HepG2 (cell line): ENCODE measurements at regions not wholly inside any gene's neighbourhood (a gene's known extent, or its start where the extent isn't known, plus 50 kb on each side); places are given as distances from the start of the nearest gene placed in this dataset.

Experiments
- ATAC-seq: fragments of 200-7000 bp; cut with Tn5 transposase; 3 replicates; pipeline ENCODE4 v1.9.1; 2020; ENCODE audit warnings: mild to moderate bottlenecking, moderate library complexity
- BruUV-seq: library from RNA; stranded (reverse); fragments of 400-500 nt; replicated peaks from 2 replicates; lab custom pipeline; 2021; lab: Mats Ljungman, UMichigan
- CTCF ChIA-PET: fragments of 300-600 bp; formaldehyde crosslinking; extraction: SDS; loops from one replicate; lab custom pipeline; 2021; ENCODE audit warnings: low total read pairs, inconsistent platforms, low intra/inter-chr PET ratio; lab: Yijun Ruan, JAX
- POLR2A ChIA-PET: fragments of 350-600 bp; sonication (Branson Sonifier 250); formaldehyde crosslinking; loops from one replicate; lab custom pipeline; 2020; ENCODE audit warnings: antibody characterized with exemption, inconsistent platforms; lab: Yijun Ruan, JAX
- DNase-seq: peaks from one replicate; pipeline ENCODE4 v3.0.0-alpha.2; 2015; ENCODE audit warnings: low spot score
- FAIRE-seq: peaks from 3 replicates; lab custom pipeline; 2011; peaks lifted over from hg19 to GRCh38; lab: Jason Lieb, UNC
- H2AFZ ChIP-seq: one replicate; pipeline ENCODE4 v1.6.1; 2011; ENCODE audit warnings: low read length, inconsistent platforms
- H3K27ac ChIP-seq: fragments of 300-600 bp; 3 replicates; pipeline ENCODE4 v1.8.0; 2011; ENCODE audit warnings: mixed run types, mild to moderate bottlenecking, mixed read lengths, low read length, inconsistent platforms; ENCODE audit not compliant: insufficient read depth; ENCODE audit errors: extremely low read length
- H3K27me3 ChIP-seq, 2 experiments: fragments of 200-600 bp in 1 of 2; 2 replicates in 1 of 2; 3 replicates in 1 of 2; pipeline versions ENCODE4 v1.6.0 to v1.8.0; 2011; ENCODE audit warnings: low read length in 2 of 2, mild to moderate bottlenecking in 2 of 2, moderate library complexity in 2 of 2, inconsistent platforms in 1 of 2; ENCODE audit not compliant: insufficient read depth in 2 of 2, control insufficient read depth in 1 of 2
- H3K36me3 ChIP-seq, 2 experiments: fragments of 200-600 bp in 1 of 2; replicated peaks in 1 of 2; 2 replicates in 1 of 2; 3 replicates in 1 of 2; pipeline versions ENCODE4 v1.5.1 to v1.8.0; 2011; ENCODE audit warnings: low read length in 2 of 2, inconsistent platforms in 1 of 2; ENCODE audit not compliant: insufficient read depth in 2 of 2, control insufficient read depth in 1 of 2
- H3K4me1 ChIP-seq: 2 replicates; pipeline ENCODE4 v1.5.1; 2012; ENCODE audit warnings: low read length, inconsistent platforms; ENCODE audit not compliant: insufficient read depth
- H3K4me2 ChIP-seq: 2 replicates; pipeline ENCODE4 v1.6.0; 2011; ENCODE audit warnings: low read depth, low read length, inconsistent platforms
- H3K4me3 ChIP-seq, 3 experiments: fragments of 200-600 bp in 1 of 3; sonication (generic), shearing (Covaris generic) in 1 of 3; replicated peaks in 1 of 3; 2 replicates each; pipeline ENCODE4 v1.5.1; 2011 to 2016; ENCODE audit warnings: low read length in 3 of 3, inconsistent platforms in 2 of 3, low read depth in 2 of 3, mild to moderate bottlenecking in 2 of 3, control low read depth in 1 of 3, mixed read lengths in 1 of 3; ENCODE audit not compliant: insufficient read depth in 1 of 3
- H3K79me2 ChIP-seq: one replicate; pipeline ENCODE4 v1.6.1; 2011; ENCODE audit warnings: low read length, inconsistent platforms; ENCODE audit not compliant: insufficient read depth
- H3K9ac ChIP-seq: 2 replicates; pipeline ENCODE4 v1.6.0; 2011; ENCODE audit warnings: mild to moderate bottlenecking, low read depth, low read length, inconsistent platforms; ENCODE audit not compliant: insufficient read depth
- H3K9me3 ChIP-seq: 2 replicates; pipeline ENCODE4 v1.5.1; 2012; ENCODE audit warnings: mild to moderate bottlenecking, low read length
- H4K20me1 ChIP-seq: 2 replicates; pipeline ENCODE4 v1.6.0; 2011; ENCODE audit warnings: inconsistent platforms, mild to moderate bottlenecking, low read length, moderate library complexity; ENCODE audit not compliant: insufficient read depth
- AKAP8 ChIP-seq: sonication (generic); formaldehyde crosslinking; IDR thresholded peaks from 2 replicates; pipeline ENCODE4 v1.5.1; 2020; ENCODE audit warnings: mild to moderate bottlenecking, missing genetic modification reagents
- KDM4B ChIP-seq: sonication (generic); formaldehyde crosslinking; IDR thresholded peaks from 2 replicates; pipeline ENCODE4 v1.4.0; 2020; ENCODE audit warnings: missing genetic modification reagents
- NFIC ChIP-seq: IDR thresholded peaks from 2 replicates; pipeline ENCODE4 v1.6.1; 2012; ENCODE audit warnings: mild to moderate bottlenecking, low read length, inconsistent platforms
- SP5 ChIP-seq: IDR thresholded peaks from 2 replicates; pipeline ENCODE4 v1.6.1; 2016; ENCODE audit warnings: low read depth, borderline replicate concordance
- YEATS2 ChIP-seq: sonication (generic); formaldehyde crosslinking; IDR thresholded peaks from 2 replicates; pipeline ENCODE4 v1.4.0; 2020; ENCODE audit warnings: missing genetic modification reagents, borderline replicate concordance
- ZBTB37 ChIP-seq: sonication (generic); formaldehyde crosslinking; IDR thresholded peaks from 2 replicates; pipeline ENCODE4 v1.4.0; 2020; ENCODE audit warnings: mild to moderate bottlenecking, missing genetic modification reagents
- ZKSCAN8 ChIP-seq: IDR thresholded peaks from 2 replicates; pipeline ENCODE4 v1.6.1; 2016; ENCODE audit warnings: borderline replicate concordance, missing genetic modification reagents, missing compliant biosample characterization
- ZNF256 ChIP-seq: sonication (generic); formaldehyde crosslinking; conservative IDR thresholded peaks from 2 replicates; pipeline ENCODE4 v1.4.0; 2020; ENCODE audit warnings: missing genetic modification reagents
- ZNF512B ChIP-seq: sonication (generic); formaldehyde crosslinking; IDR thresholded peaks from 2 replicates; pipeline ENCODE4 v1.5.1; 2020; ENCODE audit warnings: missing genetic modification reagents, mild to moderate bottlenecking, borderline replicate concordance
- in situ Hi-C: cut with HindIII; loops from 2 replicates; pipeline ENCODE4 v1.10.0; 2017; ENCODE audit warnings: low pct_unique_long_range_greater_than_20kb; ENCODE audit not compliant: extremely low pct_ligation_motif_present
- intact Hi-C: fragments of 100-400 bp; cut with micrococcal nuclease; formaldehyde crosslinking; loops from one replicate; pipeline ENCODE4 v1.10.0; 2022; ENCODE audit not compliant: unreplicated experiment
- TF ChIP-seq, protein P1 (sequence below): sonication (generic); formaldehyde crosslinking; IDR thresholded peaks from 2 replicates; pipeline ENCODE4 v1.4.0; 2020; ENCODE audit warnings: low read depth, missing genetic modification reagents
- TF ChIP-seq, protein P2 (sequence below): sonication (generic); formaldehyde crosslinking; IDR thresholded peaks from 2 replicates; pipeline ENCODE4 v1.4.0; 2020; ENCODE audit warnings: missing genetic modification reagents
- TF ChIP-seq, protein P3 (sequence below): sonication (generic); formaldehyde crosslinking; IDR thresholded peaks from 2 replicates; pipeline ENCODE4 v1.9.0; 2021; ENCODE audit warnings: missing genetic modification reagents, mild to moderate bottlenecking, borderline replicate concordance

- TF ChIP-seq, protein P1, sequence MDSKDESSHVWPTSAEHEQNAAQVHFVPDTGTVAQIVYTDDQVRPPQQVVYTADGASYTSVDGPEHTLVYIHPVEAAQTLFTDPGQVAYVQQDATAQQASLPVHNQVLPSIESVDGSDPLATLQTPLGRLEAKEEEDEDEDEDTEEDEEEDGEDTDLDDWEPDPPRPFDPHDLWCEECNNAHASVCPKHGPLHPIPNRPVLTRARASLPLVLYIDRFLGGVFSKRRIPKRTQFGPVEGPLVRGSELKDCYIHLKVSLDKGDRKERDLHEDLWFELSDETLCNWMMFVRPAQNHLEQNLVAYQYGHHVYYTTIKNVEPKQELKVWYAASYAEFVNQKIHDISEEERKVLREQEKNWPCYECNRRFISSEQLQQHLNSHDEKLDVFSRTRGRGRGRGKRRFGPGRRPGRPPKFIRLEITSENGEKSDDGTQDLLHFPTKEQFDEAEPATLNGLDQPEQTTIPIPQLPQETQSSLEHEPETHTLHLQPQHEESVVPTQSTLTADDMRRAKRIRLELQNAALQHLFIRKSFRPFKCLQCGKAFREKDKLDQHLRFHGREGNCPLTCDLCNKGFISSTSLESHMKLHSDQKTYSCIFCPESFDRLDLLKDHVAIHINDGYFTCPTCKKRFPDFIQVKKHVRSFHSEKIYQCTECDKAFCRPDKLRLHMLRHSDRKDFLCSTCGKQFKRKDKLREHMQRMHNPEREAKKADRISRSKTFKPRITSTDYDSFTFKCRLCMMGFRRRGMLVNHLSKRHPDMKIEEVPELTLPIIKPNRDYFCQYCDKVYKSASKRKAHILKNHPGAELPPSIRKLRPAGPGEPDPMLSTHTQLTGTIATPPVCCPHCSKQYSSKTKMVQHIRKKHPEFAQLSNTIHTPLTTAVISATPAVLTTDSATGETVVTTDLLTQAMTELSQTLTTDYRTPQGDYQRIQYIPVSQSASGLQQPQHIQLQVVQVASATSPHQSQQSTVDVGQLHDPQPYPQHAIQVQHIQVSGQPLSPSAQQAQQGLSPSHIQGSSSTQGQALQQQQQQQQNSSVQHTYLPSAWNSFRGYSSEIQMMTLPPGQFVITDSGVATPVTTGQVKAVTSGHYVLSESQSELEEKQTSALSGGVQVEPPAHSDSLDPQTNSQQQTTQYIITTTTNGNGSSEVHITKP (CRISPR knock-in tag) = no peak
- TF ChIP-seq SP5 (CRISPR knock-in tag) = no peak
Measured at GRCh38 chr16:76897816-76898215, 293.2 kb upstream of the MON1B start (continued).

DNA sequence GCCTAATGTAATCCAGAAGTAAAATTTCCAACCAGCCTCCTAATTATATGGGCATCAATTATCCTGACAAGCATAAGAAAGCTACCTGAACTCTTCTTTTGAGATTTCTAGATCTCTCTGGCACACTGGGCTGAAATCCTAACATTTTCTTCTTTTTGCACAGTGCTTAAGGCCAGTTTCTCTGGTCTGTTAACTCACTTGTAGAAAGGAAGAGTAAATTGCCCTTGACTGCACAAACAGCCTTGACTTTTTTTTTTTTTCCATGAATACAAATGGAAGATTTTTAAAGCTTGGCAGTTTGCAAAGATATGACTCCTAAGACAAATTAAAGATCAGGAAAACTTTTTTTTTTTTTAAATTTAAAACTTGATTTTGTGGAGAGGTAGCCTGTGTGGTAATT lies 291.2 kb upstream of the MON1B start:
- no peak for FAIRE-seq
- TF ChIP-seq, protein P2, sequence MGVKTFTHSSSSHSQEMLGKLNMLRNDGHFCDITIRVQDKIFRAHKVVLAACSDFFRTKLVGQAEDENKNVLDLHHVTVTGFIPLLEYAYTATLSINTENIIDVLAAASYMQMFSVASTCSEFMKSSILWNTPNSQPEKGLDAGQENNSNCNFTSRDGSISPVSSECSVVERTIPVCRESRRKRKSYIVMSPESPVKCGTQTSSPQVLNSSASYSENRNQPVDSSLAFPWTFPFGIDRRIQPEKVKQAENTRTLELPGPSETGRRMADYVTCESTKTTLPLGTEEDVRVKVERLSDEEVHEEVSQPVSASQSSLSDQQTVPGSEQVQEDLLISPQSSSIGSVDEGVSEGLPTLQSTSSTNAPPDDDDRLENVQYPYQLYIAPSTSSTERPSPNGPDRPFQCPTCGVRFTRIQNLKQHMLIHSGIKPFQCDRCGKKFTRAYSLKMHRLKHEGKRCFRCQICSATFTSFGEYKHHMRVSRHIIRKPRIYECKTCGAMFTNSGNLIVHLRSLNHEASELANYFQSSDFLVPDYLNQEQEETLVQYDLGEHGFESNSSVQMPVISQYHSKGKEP (CRISPR knock-in tag) = no peak
- TF ChIP-seq AKAP8 (no peak), KDM4B (CRISPR knock-in tag) (no peak), NFIC (no peak), ZNF256 (CRISPR knock-in tag) (no peak), ZBTB37 (no peak), ZKSCAN8 (CRISPR knock-in tag) (no peak), YEATS2 (no peak), ZNF512B (no peak)
- TF ChIP-seq, protein P3, sequence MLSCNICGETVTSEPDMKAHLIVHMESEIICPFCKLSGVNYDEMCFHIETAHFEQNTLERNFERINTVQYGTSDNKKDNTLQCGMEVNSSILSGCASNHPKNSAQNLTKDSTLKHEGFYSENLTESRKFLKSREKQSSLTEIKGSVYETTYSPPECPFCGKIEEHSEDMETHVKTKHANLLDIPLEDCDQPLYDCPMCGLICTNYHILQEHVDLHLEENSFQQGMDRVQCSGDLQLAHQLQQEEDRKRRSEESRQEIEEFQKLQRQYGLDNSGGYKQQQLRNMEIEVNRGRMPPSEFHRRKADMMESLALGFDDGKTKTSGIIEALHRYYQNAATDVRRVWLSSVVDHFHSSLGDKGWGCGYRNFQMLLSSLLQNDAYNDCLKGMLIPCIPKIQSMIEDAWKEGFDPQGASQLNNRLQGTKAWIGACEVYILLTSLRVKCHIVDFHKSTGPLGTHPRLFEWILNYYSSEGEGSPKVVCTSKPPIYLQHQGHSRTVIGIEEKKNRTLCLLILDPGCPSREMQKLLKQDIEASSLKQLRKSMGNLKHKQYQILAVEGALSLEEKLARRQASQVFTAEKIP (CRISPR knock-in tag) = no peak
- no peak for ATAC-seq

More for the DNA sequence above, 291.2 kb upstream of the MON1B start:
- POLR2A ChIA-PET = no interaction called here
- H3K9me3 ChIP-seq = peaks cover 11% of the 10 kb centered on the region
- no peak overlapping the region for H3K4me2 ChIP-seq
- CTCF ChIA-PET = no interaction called here
- H3K27ac ChIP-seq = no peak overlapping the region
- no TSS peak for BruUV-seq
- H2AFZ ChIP-seq = no peak overlapping the region
- no peaks in the 10 kb centered on the region for H4K20me1 ChIP-seq
- H3K9ac ChIP-seq = no peak overlapping the region
- H3K36me3 ChIP-seq = no peaks in the 10 kb centered on the region
- H3K27me3 ChIP-seq = no peaks in the 10 kb centered on the region
- H3K4me1 ChIP-seq = no peaks in the 10 kb centered on the region
- intact Hi-C loops = no loop called here
- no peaks in the 10 kb centered on the region for H3K79me2 ChIP-seq
- no peak overlapping the region for H3K4me3 ChIP-seq
- no peak for DNase-seq
- in situ Hi-C loops = no loop called here
